GM18498 (cell line): ENCODE measurements at regions not wholly inside any gene's neighbourhood (a gene's known extent, or its start where the extent isn't known, plus 50 kb on each side); places are given as distances from the start of the nearest gene placed in this dataset.
A peak's percentile ranks its signal among the peaks of the same experiment; 100 is the strongest.
"Not testable (repeated sequence)": the region's sequence is repeated elsewhere in the genome, so short reads cannot be mapped to it uniquely, and the experiment has no call there.

Experiments used
- ATAC-seq: cut with Tn5 transposase; IDR thresholded peaks from one replicate; pipeline ENCODE4 v1.9.1; 2021; ENCODE audit warnings: mild to moderate bottlenecking, moderate library complexity; ENCODE audit not compliant: unreplicated experiment

DNA sequence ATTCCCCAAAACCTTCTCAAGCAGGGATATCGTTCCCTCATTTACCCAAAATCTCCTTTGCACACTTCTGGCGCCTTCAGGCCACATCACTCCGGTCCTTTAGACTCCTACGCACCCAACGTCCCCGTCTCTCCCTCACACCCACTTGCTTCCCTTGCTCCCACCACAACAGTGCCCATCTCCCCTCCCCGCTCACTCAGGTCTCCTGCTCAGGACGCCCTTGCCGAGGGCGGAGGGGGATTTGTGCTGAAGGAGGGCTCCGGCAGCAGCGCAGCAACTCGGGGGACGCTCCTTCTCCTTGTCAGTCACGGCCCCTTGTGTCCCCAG, 71.6 kb downstream of the PCMTD2 start:
- not testable (repeated sequence) for ATAC-seq

DNA sequence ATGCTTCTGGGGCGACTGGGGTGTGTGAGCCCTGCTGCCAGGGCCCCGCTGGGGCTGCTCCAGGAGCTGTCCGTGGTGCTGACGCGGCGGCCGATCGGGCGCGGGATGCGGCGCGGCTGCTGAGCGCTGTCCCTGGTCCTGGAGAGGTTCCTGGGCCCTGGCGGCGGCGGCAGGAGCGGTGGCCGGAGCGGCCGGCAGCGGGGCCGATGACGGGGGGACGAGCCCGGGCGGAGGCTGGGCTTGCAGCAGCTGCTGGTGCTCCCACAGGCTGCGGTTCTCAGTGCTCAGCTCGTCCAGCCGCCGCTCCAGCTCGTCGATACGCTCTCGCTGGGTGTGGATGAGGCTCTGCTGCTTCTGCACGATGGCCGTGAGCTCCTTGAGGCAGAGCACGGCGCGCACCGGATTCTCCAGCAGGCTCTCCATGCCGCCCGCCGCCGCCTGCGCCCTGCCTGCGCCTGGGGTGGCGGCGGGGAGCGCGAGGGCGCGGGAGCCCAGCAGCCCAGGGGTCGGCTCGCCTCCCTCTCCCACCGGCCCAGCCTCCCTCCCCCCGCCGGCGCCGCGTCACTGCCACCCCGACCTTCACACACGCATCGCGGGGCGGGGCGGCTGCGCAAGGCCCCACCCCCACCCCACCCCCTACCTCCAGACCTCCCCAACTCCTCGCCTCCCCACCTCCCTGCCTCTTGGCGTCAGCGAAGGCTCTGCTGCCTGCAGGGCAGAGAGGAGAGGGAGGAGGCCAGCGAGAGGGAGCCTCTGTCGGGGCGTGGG, 72.2 kb downstream of the PCMTD2 start:
- peak; percentile 72 for ATAC-seq

DNA sequence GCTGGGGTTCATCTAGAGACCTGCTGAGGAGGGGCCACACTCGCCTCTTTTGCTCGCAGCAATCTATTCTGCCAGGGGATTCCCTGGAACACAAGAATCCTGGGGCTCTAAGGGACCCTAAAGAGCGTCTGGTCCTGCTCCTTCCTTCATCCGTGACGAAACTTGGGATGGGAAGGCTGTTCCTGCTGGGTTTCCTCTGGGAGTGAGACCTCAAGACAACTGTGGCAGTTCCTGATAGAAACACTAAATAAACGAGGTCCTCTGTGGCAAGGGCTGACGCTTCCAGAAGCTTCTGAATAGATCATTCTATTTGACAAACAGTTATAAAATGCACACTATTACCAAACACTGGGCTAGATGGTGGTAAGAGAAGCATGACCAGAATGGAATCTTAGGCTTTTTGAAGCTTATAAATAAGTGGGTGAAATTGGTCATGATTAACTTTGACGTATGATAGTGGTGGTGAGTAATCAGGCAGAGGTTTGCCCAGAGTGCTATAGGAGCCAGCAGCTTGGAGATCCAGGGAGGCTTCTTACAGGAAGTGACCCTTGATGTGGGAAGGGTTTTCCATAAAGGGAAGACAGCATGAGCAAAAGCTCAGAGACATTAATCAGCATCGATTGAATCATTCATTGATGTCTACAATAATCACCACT, 73.2 kb downstream of the PCMTD2 start:
- not testable (repeated sequence) for ATAC-seq

- ATAC-seq, result not testable (repeated sequence)
Observed at GRCh38 chr20:64332627-64333026, 77.1 kb downstream of the PCMTD2 start.
